GM12878 (cell line): ENCODE measurements at regions not wholly inside any gene's neighbourhood (a gene's known extent, or its start where the extent isn't known, plus 50 kb on each side); places are given as distances from the start of the nearest gene placed in this dataset.

Source experiments
- CREM ChIP-seq: IDR thresholded peaks from 2 replicates; pipeline ENCODE4 v1.6.1; 2014; ENCODE audit warnings: antibody characterized with exemption, low read depth
- EZH2 ChIP-seq: IDR thresholded peaks from 2 replicates; pipeline ENCODE4 v1.6.1; 2012; ENCODE audit warnings: low read depth, mild to moderate bottlenecking, control low read depth, inconsistent platforms, low read length, borderline replicate concordance; ENCODE audit not compliant: control insufficient read depth
- JUNB ChIP-seq: IDR thresholded peaks from 2 replicates; pipeline ENCODE4 v1.6.1; 2016; ENCODE audit warnings: antibody characterized with exemption, mild to moderate bottlenecking
- PAX5 ChIP-seq: IDR thresholded peaks from 2 replicates; pipeline ENCODE4 v1.6.1; 2011; ENCODE audit warnings: low read depth, low read length, borderline replicate concordance
- PAX8 ChIP-seq: fragments of 450-650 bp; IDR thresholded peaks from 2 replicates; pipeline ENCODE4 v1.6.1; 2017; ENCODE audit warnings: mild to moderate bottlenecking, moderate library complexity
- POLR2AphosphoS5 ChIP-seq: IDR thresholded peaks from 2 replicates; pipeline ENCODE4 v1.6.1; 2011; ENCODE audit warnings: mild to moderate bottlenecking, low read length, inconsistent platforms
- RCOR1 ChIP-seq: conservative IDR thresholded peaks from 2 replicates; pipeline ENCODE4 v1.6.1; 2012; ENCODE audit warnings: low read depth, low read length, improper control_type of control experiment
- TF ChIP-seq, protein P1 (sequence below), 3 experiments: IDR thresholded peaks in 2 of 3; conservative IDR thresholded peaks in 1 of 3; 2 replicates each; pipeline ENCODE4 v1.5.1; 2011; ENCODE audit warnings: low read depth in 3 of 3, low read length in 3 of 3, mild to moderate bottlenecking in 3 of 3, control low read depth in 2 of 3, moderate library complexity in 2 of 3, inconsistent platforms in 1 of 3, mixed read lengths in 1 of 3; ENCODE audit not compliant: control insufficient read depth in 2 of 3, insufficient read depth in 1 of 3; ENCODE audit errors: extremely low read depth in 1 of 3
- TF ChIP-seq, protein P2 (sequence below): IDR thresholded peaks from 2 replicates; pipeline ENCODE4 v1.6.1; 2012; ENCODE audit warnings: low read depth, low read length, improper control_type of control experiment
- TF ChIP-seq, protein P3 (sequence below): IDR thresholded peaks from 2 replicates; pipeline ENCODE4 v1.6.1; 2012; ENCODE audit warnings: improper control_type of control experiment, low read depth, low read length; ENCODE audit not compliant: insufficient replicate concordance
- TF ChIP-seq, protein P4 (sequence below): fragments of 150-350 bp; IDR thresholded peaks from 2 replicates; pipeline ENCODE4 v1.6.1; 2016; ENCODE audit warnings: low read depth, low read length

DNA sequence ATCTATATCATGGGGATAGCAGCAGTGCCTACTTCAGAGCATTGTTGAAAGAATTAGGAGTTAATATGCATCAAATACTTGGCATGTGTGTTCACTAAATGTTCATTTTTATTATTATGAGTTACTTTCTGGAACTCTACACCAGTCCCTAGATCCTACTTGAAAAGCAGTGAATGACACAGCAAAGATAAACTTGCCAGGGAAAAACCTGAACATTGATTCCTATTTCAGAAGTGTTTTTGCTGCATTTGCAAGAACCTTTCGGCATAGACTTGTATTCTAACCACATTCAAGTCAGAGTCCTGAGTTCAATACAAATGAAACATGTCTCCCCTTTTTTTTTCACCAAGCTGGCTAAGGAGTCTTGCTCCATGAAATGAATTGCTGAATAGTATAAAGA lies 187.4 kb upstream of the TAB2 start:
- TF ChIP-seq, protein P1, sequence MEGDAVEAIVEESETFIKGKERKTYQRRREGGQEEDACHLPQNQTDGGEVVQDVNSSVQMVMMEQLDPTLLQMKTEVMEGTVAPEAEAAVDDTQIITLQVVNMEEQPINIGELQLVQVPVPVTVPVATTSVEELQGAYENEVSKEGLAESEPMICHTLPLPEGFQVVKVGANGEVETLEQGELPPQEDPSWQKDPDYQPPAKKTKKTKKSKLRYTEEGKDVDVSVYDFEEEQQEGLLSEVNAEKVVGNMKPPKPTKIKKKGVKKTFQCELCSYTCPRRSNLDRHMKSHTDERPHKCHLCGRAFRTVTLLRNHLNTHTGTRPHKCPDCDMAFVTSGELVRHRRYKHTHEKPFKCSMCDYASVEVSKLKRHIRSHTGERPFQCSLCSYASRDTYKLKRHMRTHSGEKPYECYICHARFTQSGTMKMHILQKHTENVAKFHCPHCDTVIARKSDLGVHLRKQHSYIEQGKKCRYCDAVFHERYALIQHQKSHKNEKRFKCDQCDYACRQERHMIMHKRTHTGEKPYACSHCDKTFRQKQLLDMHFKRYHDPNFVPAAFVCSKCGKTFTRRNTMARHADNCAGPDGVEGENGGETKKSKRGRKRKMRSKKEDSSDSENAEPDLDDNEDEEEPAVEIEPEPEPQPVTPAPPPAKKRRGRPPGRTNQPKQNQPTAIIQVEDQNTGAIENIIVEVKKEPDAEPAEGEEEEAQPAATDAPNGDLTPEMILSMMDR (IDR thresholded peaks at IDR 0.05 in 2 of 3, conservative IDR thresholded peaks at IDR 0.05 in 1 of 3; ENCODE audit: control insufficient read depth in 2 of 3, extremely low read depth in 1 of 3, insufficient read depth in 1 of 3, low read depth in 3 of 3, low read length in 3 of 3), result no peak
- TF ChIP-seq EZH2 (no peak), PAX5 (no peak), RCOR1 (no peak), PAX8 (no peak), POLR2AphosphoS5 (no peak), CREM (no peak), JUNB (no peak)
- TF ChIP-seq, protein P2, sequence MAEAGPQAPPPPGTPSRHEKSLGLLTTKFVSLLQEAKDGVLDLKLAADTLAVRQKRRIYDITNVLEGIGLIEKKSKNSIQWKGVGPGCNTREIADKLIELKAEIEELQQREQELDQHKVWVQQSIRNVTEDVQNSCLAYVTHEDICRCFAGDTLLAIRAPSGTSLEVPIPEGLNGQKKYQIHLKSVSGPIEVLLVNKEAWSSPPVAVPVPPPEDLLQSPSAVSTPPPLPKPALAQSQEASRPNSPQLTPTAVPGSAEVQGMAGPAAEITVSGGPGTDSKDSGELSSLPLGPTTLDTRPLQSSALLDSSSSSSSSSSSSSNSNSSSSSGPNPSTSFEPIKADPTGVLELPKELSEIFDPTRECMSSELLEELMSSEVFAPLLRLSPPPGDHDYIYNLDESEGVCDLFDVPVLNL, result no peak
- TF ChIP-seq, protein P3, sequence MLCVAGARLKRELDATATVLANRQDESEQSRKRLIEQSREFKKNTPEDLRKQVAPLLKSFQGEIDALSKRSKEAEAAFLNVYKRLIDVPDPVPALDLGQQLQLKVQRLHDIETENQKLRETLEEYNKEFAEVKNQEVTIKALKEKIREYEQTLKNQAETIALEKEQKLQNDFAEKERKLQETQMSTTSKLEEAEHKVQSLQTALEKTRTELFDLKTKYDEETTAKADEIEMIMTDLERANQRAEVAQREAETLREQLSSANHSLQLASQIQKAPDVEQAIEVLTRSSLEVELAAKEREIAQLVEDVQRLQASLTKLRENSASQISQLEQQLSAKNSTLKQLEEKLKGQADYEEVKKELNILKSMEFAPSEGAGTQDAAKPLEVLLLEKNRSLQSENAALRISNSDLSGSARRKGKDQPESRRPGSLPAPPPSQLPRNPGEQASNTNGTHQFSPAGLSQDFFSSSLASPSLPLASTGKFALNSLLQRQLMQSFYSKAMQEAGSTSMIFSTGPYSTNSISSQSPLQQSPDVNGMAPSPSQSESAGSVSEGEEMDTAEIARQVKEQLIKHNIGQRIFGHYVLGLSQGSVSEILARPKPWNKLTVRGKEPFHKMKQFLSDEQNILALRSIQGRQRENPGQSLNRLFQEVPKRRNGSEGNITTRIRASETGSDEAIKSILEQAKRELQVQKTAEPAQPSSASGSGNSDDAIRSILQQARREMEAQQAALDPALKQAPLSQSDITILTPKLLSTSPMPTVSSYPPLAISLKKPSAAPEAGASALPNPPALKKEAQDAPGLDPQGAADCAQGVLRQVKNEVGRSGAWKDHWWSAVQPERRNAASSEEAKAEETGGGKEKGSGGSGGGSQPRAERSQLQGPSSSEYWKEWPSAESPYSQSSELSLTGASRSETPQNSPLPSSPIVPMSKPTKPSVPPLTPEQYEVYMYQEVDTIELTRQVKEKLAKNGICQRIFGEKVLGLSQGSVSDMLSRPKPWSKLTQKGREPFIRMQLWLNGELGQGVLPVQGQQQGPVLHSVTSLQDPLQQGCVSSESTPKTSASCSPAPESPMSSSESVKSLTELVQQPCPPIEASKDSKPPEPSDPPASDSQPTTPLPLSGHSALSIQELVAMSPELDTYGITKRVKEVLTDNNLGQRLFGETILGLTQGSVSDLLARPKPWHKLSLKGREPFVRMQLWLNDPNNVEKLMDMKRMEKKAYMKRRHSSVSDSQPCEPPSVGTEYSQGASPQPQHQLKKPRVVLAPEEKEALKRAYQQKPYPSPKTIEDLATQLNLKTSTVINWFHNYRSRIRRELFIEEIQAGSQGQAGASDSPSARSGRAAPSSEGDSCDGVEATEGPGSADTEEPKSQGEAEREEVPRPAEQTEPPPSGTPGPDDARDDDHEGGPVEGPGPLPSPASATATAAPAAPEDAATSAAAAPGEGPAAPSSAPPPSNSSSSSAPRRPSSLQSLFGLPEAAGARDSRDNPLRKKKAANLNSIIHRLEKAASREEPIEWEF, result no peak
- TF ChIP-seq, protein P4, sequence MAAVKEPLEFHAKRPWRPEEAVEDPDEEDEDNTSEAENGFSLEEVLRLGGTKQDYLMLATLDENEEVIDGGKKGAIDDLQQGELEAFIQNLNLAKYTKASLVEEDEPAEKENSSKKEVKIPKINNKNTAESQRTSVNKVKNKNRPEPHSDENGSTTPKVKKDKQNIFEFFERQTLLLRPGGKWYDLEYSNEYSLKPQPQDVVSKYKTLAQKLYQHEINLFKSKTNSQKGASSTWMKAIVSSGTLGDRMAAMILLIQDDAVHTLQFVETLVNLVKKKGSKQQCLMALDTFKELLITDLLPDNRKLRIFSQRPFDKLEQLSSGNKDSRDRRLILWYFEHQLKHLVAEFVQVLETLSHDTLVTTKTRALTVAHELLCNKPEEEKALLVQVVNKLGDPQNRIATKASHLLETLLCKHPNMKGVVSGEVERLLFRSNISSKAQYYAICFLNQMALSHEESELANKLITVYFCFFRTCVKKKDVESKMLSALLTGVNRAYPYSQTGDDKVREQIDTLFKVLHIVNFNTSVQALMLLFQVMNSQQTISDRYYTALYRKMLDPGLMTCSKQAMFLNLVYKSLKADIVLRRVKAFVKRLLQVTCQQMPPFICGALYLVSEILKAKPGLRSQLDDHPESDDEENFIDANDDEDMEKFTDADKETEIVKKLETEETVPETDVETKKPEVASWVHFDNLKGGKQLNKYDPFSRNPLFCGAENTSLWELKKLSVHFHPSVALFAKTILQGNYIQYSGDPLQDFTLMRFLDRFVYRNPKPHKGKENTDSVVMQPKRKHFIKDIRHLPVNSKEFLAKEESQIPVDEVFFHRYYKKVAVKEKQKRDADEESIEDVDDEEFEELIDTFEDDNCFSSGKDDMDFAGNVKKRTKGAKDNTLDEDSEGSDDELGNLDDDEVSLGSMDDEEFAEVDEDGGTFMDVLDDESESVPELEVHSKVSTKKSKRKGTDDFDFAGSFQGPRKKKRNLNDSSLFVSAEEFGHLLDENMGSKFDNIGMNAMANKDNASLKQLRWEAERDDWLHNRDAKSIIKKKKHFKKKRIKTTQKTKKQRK, result no peak
